H1 (cell line): ENCODE measurements at regions not wholly inside any gene's neighbourhood (a gene's known extent, or its start where the extent isn't known, plus 50 kb on each side); places are given as distances from the start of the nearest gene placed in this dataset.

Experiments
- BCL11A ChIP-seq, 2 experiments: IDR thresholded peaks; one replicate each; pipeline ENCODE4 v1.6.1; 2011; ENCODE audit warnings: low read depth in 2 of 2, low read length in 2 of 2, mild to moderate bottlenecking in 2 of 2
- EP300 ChIP-seq, 2 experiments: IDR thresholded peaks; 1 replicate in 1 of 2; 2 replicates in 1 of 2; pipeline ENCODE4 v1.6.1; 2011 to 2012; ENCODE audit warnings: low read depth in 2 of 2, low read length in 2 of 2, mild to moderate bottlenecking in 2 of 2, borderline replicate concordance in 1 of 2, inconsistent platforms in 1 of 2, moderate library complexity in 1 of 2
- EZH2 ChIP-seq: fragments of 200-600 bp; sonication (generic); IDR thresholded peaks from 2 replicates; pipeline ENCODE4 v1.7.1; 2012; ENCODE audit warnings: low read depth, mild to moderate bottlenecking, moderate library complexity, low read length, inconsistent platforms; ENCODE audit not compliant: severe bottlenecking
- NANOG ChIP-seq: IDR thresholded peaks from 2 replicates; pipeline ENCODE4 v1.6.1; 2011; ENCODE audit warnings: low read length, low read depth, mild to moderate bottlenecking, inconsistent platforms; ENCODE audit not compliant: insufficient read depth, poor library complexity, severe bottlenecking
- POLR2AphosphoS5 ChIP-seq: IDR thresholded peaks from 2 replicates; pipeline ENCODE4 v1.6.1; 2011; ENCODE audit warnings: low read depth, low read length
- RFX5 ChIP-seq: IDR thresholded peaks from 2 replicates; pipeline ENCODE4 v1.6.1; 2011; ENCODE audit warnings: low read depth, low read length, improper control_type of control experiment, borderline replicate concordance
- RNF2 ChIP-seq: fragments of 200-900, 300-1000 bp; sonication (generic); IDR thresholded peaks from 2 replicates; pipeline ENCODE4 v1.7.1; 2016; ENCODE audit warnings: borderline replicate concordance, low read depth, mild to moderate bottlenecking, antibody characterized with exemption, low read length; ENCODE audit not compliant: poor library complexity, severe bottlenecking; ENCODE audit errors: missing control alignments
- RXRA ChIP-seq: IDR thresholded peaks from 2 replicates; pipeline ENCODE4 v1.6.1; 2011; ENCODE audit warnings: low read depth, mild to moderate bottlenecking, low read length, moderate library complexity; ENCODE audit not compliant: insufficient read depth
- SP1 ChIP-seq: IDR thresholded peaks from 2 replicates; pipeline ENCODE4 v1.6.1; 2011; ENCODE audit warnings: low read depth, low read length
- SP4 ChIP-seq: IDR thresholded peaks from 2 replicates; pipeline ENCODE4 v1.6.1; 2012; ENCODE audit warnings: low read length, inconsistent platforms
- SUZ12 ChIP-seq: fragments of 200-600 bp; sonication (generic); IDR thresholded peaks from 2 replicates; pipeline ENCODE4 v1.6.1; 2012; ENCODE audit warnings: mild to moderate bottlenecking, inconsistent platforms, low read length, moderate library complexity, mixed read lengths
- TAF1 ChIP-seq: IDR thresholded peaks from 2 replicates; pipeline ENCODE4 v1.6.1; 2011; ENCODE audit warnings: mild to moderate bottlenecking, low read depth, low read length
- YY1 ChIP-seq: IDR thresholded peaks from 2 replicates; pipeline ENCODE4 v1.6.1; 2011; ENCODE audit warnings: low read depth, mild to moderate bottlenecking, low read length
- TF ChIP-seq, protein P1 (sequence below), 3 experiments: IDR thresholded peaks; 1 replicate in 2 of 3; 2 replicates in 1 of 3; pipeline versions ENCODE4 v1.5.1 to v1.6.1; 2011; ENCODE audit warnings: low read length in 3 of 3, mild to moderate bottlenecking in 3 of 3, inconsistent platforms in 2 of 3, low read depth in 1 of 3, moderate library complexity in 1 of 3; ENCODE audit not compliant: insufficient read depth in 1 of 3; ENCODE audit errors: control extremely low read depth in 1 of 3

DNA sequence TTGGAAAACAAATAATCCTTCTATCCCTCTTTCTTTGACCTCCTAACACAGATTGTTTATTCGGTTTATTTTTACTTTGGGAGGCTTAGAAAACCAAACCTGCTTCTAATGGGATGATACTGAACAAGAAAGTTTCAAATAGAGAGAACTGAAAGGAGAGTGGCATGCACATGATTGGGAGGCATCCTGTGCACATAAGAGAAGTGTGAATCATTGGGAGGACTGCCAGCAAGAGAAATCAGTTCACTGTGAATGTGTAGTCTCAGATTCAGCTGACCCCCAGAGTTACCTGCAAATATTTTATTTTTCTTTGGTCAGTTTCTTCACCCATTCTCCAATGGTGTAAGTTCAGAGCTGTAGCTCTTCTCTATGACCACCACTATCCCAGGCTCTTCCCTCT lies 1363.2 kb upstream of the ACVR2A start:
- TF ChIP-seq RXRA: no peak
- no peak for TF ChIP-seq RNF2
- TF ChIP-seq SP1: no peak
- TF ChIP-seq BCL11A (IDR thresholded peaks at IDR 0.05; ENCODE audit: low read depth in 2 of 2, low read length in 2 of 2): no peak
- TF ChIP-seq, protein P1, sequence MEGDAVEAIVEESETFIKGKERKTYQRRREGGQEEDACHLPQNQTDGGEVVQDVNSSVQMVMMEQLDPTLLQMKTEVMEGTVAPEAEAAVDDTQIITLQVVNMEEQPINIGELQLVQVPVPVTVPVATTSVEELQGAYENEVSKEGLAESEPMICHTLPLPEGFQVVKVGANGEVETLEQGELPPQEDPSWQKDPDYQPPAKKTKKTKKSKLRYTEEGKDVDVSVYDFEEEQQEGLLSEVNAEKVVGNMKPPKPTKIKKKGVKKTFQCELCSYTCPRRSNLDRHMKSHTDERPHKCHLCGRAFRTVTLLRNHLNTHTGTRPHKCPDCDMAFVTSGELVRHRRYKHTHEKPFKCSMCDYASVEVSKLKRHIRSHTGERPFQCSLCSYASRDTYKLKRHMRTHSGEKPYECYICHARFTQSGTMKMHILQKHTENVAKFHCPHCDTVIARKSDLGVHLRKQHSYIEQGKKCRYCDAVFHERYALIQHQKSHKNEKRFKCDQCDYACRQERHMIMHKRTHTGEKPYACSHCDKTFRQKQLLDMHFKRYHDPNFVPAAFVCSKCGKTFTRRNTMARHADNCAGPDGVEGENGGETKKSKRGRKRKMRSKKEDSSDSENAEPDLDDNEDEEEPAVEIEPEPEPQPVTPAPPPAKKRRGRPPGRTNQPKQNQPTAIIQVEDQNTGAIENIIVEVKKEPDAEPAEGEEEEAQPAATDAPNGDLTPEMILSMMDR (IDR thresholded peaks at IDR 0.05; ENCODE audit: control extremely low read depth in 1 of 3, insufficient read depth in 1 of 3, low read depth in 1 of 3, low read length in 3 of 3): no peak
- no peak for TF ChIP-seq TAF1
- no peak for TF ChIP-seq RFX5
- no peak for TF ChIP-seq SP4
- no peak for TF ChIP-seq NANOG
- TF ChIP-seq POLR2AphosphoS5: no peak
- TF ChIP-seq YY1: no peak
- TF ChIP-seq EP300 (IDR thresholded peaks at IDR 0.05; ENCODE audit: borderline replicate concordance in 1 of 2, low read depth in 2 of 2, low read length in 2 of 2): no peak
- TF ChIP-seq SUZ12: no peak
- no peak for TF ChIP-seq EZH2
